ENCODE measurements at regions not wholly inside any gene's neighbourhood (a gene's known extent, or its start where the extent isn't known, plus 50 kb on each side); places are given as distances from the start of the nearest gene placed in this dataset.

DNA sequence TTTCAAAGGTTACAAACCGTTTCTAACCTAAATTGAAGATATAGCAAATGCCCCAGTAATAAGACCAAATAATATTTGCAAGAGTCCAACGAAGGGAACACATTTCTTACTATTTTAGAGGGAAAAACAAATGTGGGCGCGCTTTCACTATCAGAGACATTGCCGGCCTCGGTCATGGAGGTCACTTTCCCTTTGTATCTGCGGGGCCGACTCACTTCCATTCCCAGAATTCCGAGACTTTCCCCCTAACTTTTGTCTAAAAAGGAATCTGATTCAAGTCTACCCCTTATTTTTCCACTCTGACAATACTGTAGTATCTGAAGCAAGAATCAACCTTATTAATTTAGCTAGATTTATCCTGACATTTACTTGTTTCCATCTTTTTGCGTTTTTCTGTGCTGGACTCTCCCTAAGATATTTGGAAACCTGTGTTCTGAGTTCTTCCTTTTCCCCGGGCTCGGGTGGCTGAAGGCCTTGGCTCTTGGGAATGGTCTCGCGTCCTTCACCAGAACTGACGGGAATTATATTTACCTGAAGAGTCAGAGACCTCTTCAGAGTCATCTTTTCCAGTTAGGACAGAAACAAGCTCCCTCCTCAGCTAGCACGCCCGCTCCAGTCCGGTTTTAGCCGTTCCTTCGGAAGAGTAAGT lies 71.8 kb upstream of the ZNF184 start:
- CTCF ChIA-PET (ENCODE audit: low intra/inter-chr PET ratio, low total read pairs), result no interaction called here
- no TSS peak for BruUV-seq (replicated peaks)
- TF ChIP-seq ZNF484 (CRISPR knock-in tag; IDR thresholded peaks at IDR 0.05; ENCODE audit: borderline replicate concordance, low read depth) (no peak), ZNF547 (CRISPR knock-in tag; IDR thresholded peaks at IDR 0.05) (no peak), HMGXB4 (CRISPR knock-in tag; IDR thresholded peaks at IDR 0.05; ENCODE audit: borderline replicate concordance in 1 of 2, low read depth in 1 of 2) (peak in 1 of 2 experiments; percentile 20; a peak in 1 of 4 replicates), MEF2D (CRISPR knock-in tag; IDR thresholded peaks at IDR 0.05) (no peak), ZBTB8A (CRISPR knock-in tag; IDR thresholded peaks at IDR 0.05; ENCODE audit: borderline replicate concordance, low read depth) (0 out of 2 replicates have a peak, but pooled peaks have one; percentile 48), MIER3 (CRISPR knock-in tag; IDR thresholded peaks at IDR 0.05; ENCODE audit: borderline replicate concordance) (no peak), CEBPZ (IDR thresholded peaks at IDR 0.05; ENCODE audit: low read length) (no peak), ZNF274 (CRISPR knock-in tag; IDR thresholded peaks at IDR 0.05) (no peak), ZNF205 (CRISPR knock-in tag; IDR thresholded peaks at IDR 0.05) (no peak; the same call in 1 of the 2 replicates), ZNF432 (CRISPR knock-in tag; IDR thresholded peaks at IDR 0.05; ENCODE audit: borderline replicate concordance) (no peak), SALL2 (CRISPR knock-in tag; IDR thresholded peaks at IDR 0.05) (no peak), ONECUT2 (CRISPR knock-in tag; IDR thresholded peaks at IDR 0.05) (no peak), ZNF335 (CRISPR knock-in tag; IDR thresholded peaks at IDR 0.05) (0 out of 2 replicates have a peak, but pooled peaks have one; percentile 23), ELF3 (CRISPR knock-in tag; IDR thresholded peaks at IDR 0.05) (no peak), ZNF558 (CRISPR knock-in tag; IDR thresholded peaks at IDR 0.05; ENCODE audit: borderline replicate concordance) (0 out of 2 replicates have a peak, but pooled peaks have one; percentile 47), ZSCAN21 (CRISPR knock-in tag; IDR thresholded peaks at IDR 0.05; ENCODE audit: borderline replicate concordance) (no peak)
- TF ChIP-seq, protein P1, sequence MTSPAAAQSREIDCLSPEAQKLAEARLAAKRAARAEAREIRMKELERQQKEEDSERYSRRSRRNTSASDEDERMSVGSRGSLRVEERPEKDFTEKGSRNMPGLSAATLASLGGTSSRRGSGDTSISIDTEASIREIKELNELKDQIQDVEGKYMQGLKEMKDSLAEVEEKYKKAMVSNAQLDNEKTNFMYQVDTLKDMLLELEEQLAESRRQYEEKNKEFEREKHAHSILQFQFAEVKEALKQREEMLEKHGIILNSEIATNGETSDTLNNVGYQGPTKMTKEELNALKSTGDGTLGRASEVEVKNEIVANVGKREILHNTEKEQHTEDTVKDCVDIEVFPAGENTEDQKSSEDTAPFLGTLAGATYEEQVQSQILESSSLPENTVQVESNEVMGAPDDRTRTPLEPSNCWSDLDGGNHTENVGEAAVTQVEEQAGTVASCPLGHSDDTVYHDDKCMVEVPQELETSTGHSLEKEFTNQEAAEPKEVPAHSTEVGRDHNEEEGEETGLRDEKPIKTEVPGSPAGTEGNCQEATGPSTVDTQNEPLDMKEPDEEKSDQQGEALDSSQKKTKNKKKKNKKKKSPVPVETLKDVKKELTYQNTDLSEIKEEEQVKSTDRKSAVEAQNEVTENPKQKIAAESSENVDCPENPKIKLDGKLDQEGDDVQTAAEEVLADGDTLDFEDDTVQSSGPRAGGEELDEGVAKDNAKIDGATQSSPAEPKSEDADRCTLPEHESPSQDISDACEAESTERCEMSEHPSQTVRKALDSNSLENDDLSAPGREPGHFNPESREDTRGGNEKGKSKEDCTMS (CRISPR knock-in tag; conservative IDR thresholded peaks at IDR 0.05), result no peak

More for the DNA sequence above, 71.8 kb upstream of the ZNF184 start:
- intact Hi-C loops (cut with micrococcal nuclease; ENCODE audit: unreplicated experiment), result loop anchor here (1.0 to 5.0 kb wide), 6 partner anchors 16 to 140 kb away; no protein-coding TSS in a partner anchor
- FAIRE-seq (no peak), ATAC-seq (peak; percentile 37), DNase-seq (ENCODE audit: low spot score) (no peak)
- Histone ChIP-seq H3K36me3 (replicated peaks in 1 of 2; ENCODE audit: control insufficient read depth in 1 of 2, insufficient read depth in 2 of 2, low read length in 2 of 2) (no peaks in the 10 kb centered on the region), H3K79me2 (ENCODE audit: insufficient read depth, low read length) (no peaks in the 10 kb centered on the region), H3K27me3 (ENCODE audit: control insufficient read depth in 1 of 2, insufficient read depth in 2 of 2, low read length in 2 of 2) (no peaks in the 10 kb centered on the region; a peak in 1 of 5 replicates), H3K9me3 (ENCODE audit: low read length) (no peaks in the 10 kb centered on the region), H3K4me2 (ENCODE audit: low read depth, low read length) (peak overlapping the region; percentile 83), H3K4me3 (replicated peaks in 1 of 3; ENCODE audit: insufficient read depth in 1 of 3, low read depth in 2 of 3, low read length in 3 of 3) (peak overlapping the region; percentile 68 to 80 (median 78)), H4K20me1 (ENCODE audit: insufficient read depth, low read length) (no peaks in the 10 kb centered on the region; the same call in 1 of the 2 replicates), H3K4me1 (ENCODE audit: insufficient read depth, low read length) (peaks cover 29% of the 10 kb centered on the region), H3K9ac (ENCODE audit: insufficient read depth, low read depth, low read length) (peak overlapping the region; percentile 65), H3K27ac (ENCODE audit: extremely low read length, insufficient read depth, low read length) (peak overlapping the region; percentile 55), H2AFZ (ENCODE audit: low read length) (peak overlapping the region; percentile 98)
- WGBS (ENCODE audit: low lambda C conversion rate), result under 1% methylated on average over 20 of the region's 20 CpGs
- POLR2A ChIA-PET, result interaction anchor here (0.6 to 1.6 kb wide), 10 partner anchors 22 to 349 kb away, joined by 3 to 6 read pairs (median 3); partner anchors contain the start of gene ZNF184
- in situ Hi-C loops (cut with HindIII; ENCODE audit: extremely low pct_ligation_motif_present, low pct_unique_long_range_greater_than_20kb), result no loop called here

Measured in HepG2 (cell line).